Hepatic stellate cell (primary cell): ENCODE measurements at regions not wholly inside any gene's neighbourhood (a gene's known extent, or its start where the extent isn't known, plus 50 kb on each side); places are given as distances from the start of the nearest gene placed in this dataset.
"Not testable (repeated sequence)": the region's sequence is repeated elsewhere in the genome, so short reads cannot be mapped to it uniquely, and the experiment has no call there.

Experiments used
- DNase-seq: peaks from one replicate; pipeline ENCODE4 v3.0.0; 2011; ENCODE audit warnings: low spot score

- no peak for DNase-seq
Observed at GRCh38 chr16:8453359-8453758, 137.0 kb downstream of the TMEM114 start.

- DNase-seq, result no peak
Observed at GRCh38 chr16:8452941-8453340, 137.4 kb downstream of the TMEM114 start.

- no peak for DNase-seq
Observed at GRCh38 chr16:8436931-8437330, 153.4 kb downstream of the TMEM114 start.

GRCh38 chr16:8431783-8432182 is 158.5 kb downstream of the TMEM114 start:
- no peak for DNase-seq

- no peak for DNase-seq
Observed at GRCh38 chr16:8430401-8430800, 159.9 kb downstream of the TMEM114 start.

GRCh38 chr16:8426569-8426968 is 163.7 kb downstream of the TMEM114 start:
- DNase-seq, result no peak

- DNase-seq, result no peak
Observed at GRCh38 chr16:8417145-8417544, 173.2 kb downstream of the TMEM114 start.

- no peak for DNase-seq
Observed at GRCh38 chr16:8408855-8409567, 181.3 kb downstream of the TMEM114 start.

- DNase-seq, result no peak
Observed at GRCh38 chr16:8407351-8407750, 183.0 kb downstream of the TMEM114 start.

GRCh38 chr16:8403978-8404749 is 186.1 kb downstream of the TMEM114 start:
- no peak for DNase-seq

- DNase-seq, result no peak
Observed at GRCh38 chr16:8402981-8403843, 187.1 kb downstream of the TMEM114 start.

- DNase-seq, result not testable (repeated sequence)
Observed at GRCh38 chr16:8400683-8401082, 189.6 kb downstream of the TMEM114 start.

GRCh38 chr16:8398548-8398947 is 191.8 kb downstream of the TMEM114 start:
- DNase-seq, result no peak

GRCh38 chr16:8397223-8397622 is 193.1 kb downstream of the TMEM114 start:
- no peak for DNase-seq

GRCh38 chr16:8396463-8396862 is 193.8 kb downstream of the TMEM114 start:
- no peak for DNase-seq

GRCh38 chr16:8391257-8391656 is 199.1 kb downstream of the TMEM114 start:
- DNase-seq, result no peak

GRCh38 chr16:8388684-8389083 is 201.6 kb downstream of the TMEM114 start:
- DNase-seq, result no peak

- DNase-seq, result no peak
Observed at GRCh38 chr16:8381814-8382213, 208.5 kb downstream of the TMEM114 start.

- DNase-seq, result no peak
Observed at GRCh38 chr16:8380311-8380710, 210.0 kb downstream of the TMEM114 start.

- no peak for DNase-seq
Observed at GRCh38 chr16:8377864-8378263, 212.4 kb downstream of the TMEM114 start.

GRCh38 chr16:8376858-8377257 is 213.5 kb downstream of the TMEM114 start:
- DNase-seq, result no peak

GRCh38 chr16:8376430-8376829 is 213.9 kb downstream of the TMEM114 start:
- DNase-seq, result no peak

- no peak for DNase-seq
Observed at GRCh38 chr16:8375232-8375587, 215.1 kb downstream of the TMEM114 start.
